Suprapubic skin (tissue), 3 donors: ENCODE measurements at regions not wholly inside any gene's neighbourhood (a gene's known extent, or its start where the extent isn't known, plus 50 kb on each side); places are given as distances from the start of the nearest gene placed in this dataset.

Source experiments
- EP300 ChIP-seq: sonication (generic); formaldehyde crosslinking; IDR thresholded peaks from one replicate; pipeline ENCODE4 v1.6.1; 2017; ENCODE audit warnings: antibody characterized with exemption
- TF ChIP-seq, protein P1 (sequence below), 2 donors: fragments of 200-600 bp in 1 of 2; fragments of 450-650 bp in 1 of 2; sonication (generic) in 1 of 2; IDR thresholded peaks; one replicate each; pipeline ENCODE4 v1.5.1; 2016 to 2019; ENCODE audit warnings: antibody characterized with exemption in 2 of 2, mild to moderate bottlenecking in 1 of 2, moderate library complexity in 1 of 2

DNA sequence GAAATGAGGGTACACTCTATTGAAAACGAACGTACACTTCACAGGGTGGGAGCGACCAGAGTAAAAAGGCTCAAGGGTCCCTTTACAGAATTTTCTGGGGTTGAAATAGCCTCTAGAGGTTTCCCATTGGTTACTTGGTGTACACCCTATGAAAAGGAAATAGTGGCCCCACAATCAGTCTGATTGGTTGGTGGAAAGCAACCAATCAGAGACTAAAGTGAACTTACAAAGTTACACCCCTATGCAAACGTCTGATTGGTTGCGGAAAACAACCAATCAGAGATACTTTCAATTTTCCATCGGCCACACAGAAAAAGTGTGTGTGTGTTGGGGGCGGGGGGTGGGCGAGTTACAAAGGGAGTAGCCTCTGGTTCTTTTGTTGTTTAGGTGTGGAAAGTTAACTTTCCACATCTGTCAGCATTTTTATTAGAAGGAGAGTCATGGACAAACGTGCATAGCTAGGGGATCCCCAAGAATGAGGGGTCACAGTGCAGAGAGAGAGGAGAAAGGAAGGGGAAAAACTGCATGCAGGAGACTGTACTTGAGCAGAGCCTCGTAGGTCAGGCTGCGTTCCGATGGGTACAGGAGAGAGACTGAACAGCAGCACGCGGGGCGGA lies 1152.1 kb downstream of the TBC1D22A start:
- TF ChIP-seq, protein P1, sequence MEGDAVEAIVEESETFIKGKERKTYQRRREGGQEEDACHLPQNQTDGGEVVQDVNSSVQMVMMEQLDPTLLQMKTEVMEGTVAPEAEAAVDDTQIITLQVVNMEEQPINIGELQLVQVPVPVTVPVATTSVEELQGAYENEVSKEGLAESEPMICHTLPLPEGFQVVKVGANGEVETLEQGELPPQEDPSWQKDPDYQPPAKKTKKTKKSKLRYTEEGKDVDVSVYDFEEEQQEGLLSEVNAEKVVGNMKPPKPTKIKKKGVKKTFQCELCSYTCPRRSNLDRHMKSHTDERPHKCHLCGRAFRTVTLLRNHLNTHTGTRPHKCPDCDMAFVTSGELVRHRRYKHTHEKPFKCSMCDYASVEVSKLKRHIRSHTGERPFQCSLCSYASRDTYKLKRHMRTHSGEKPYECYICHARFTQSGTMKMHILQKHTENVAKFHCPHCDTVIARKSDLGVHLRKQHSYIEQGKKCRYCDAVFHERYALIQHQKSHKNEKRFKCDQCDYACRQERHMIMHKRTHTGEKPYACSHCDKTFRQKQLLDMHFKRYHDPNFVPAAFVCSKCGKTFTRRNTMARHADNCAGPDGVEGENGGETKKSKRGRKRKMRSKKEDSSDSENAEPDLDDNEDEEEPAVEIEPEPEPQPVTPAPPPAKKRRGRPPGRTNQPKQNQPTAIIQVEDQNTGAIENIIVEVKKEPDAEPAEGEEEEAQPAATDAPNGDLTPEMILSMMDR (IDR thresholded peaks at IDR 0.05) = no peak
- no peak for TF ChIP-seq EP300
